ENCODE measurements at regions not wholly inside any gene's neighbourhood (a gene's known extent, or its start where the extent isn't known, plus 50 kb on each side); places are given as distances from the start of the nearest gene placed in this dataset.

- TF ChIP-seq CTCF (conservative IDR thresholded peaks at IDR 0.05; ENCODE audit: low read depth, low read length): no peak
- no peak for DNase-seq (ENCODE audit: low read depth)
- H3K4me3 ChIP-seq (ENCODE audit: low read depth, low read length): no peak overlapping the region
These were observed 352.6 kb upstream of the NEGR1 start for GRCh38 chr1:72634946-72635345.

DNA sequence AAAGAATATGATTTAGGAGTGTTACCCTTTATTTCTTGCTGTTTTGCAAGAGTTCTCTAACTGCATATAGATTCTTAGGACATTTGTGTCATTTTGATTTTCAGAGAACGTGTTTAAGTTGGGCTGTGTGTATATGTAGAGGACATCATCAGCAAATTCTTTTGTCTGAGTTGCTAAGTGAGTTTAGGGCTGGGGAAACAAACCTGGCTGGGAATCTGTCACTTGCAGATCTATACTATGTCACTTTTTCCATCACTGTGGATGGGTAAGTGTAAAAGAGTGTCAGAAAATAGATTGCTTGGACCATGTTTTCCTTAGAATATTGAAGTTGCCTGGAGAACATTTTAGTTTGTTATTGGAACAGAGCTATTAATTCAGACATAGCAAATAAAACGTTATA lies 349.1 kb upstream of the NEGR1 start:
- no peak for TF ChIP-seq CTCF (conservative IDR thresholded peaks at IDR 0.05; ENCODE audit: low read depth, low read length)
- no peak overlapping the region for H3K4me3 ChIP-seq (ENCODE audit: low read depth, low read length)
- DNase-seq (ENCODE audit: low read depth): no peak

- DNase-seq (ENCODE audit: low read depth): peak; percentile 43
- H3K4me3 ChIP-seq (ENCODE audit: low read depth, low read length): no peak overlapping the region
- TF ChIP-seq CTCF (conservative IDR thresholded peaks at IDR 0.05; ENCODE audit: low read depth, low read length): peak; percentile 51
These were observed 341.0 kb upstream of the NEGR1 start for GRCh38 chr1:72623299-72623708.

DNA sequence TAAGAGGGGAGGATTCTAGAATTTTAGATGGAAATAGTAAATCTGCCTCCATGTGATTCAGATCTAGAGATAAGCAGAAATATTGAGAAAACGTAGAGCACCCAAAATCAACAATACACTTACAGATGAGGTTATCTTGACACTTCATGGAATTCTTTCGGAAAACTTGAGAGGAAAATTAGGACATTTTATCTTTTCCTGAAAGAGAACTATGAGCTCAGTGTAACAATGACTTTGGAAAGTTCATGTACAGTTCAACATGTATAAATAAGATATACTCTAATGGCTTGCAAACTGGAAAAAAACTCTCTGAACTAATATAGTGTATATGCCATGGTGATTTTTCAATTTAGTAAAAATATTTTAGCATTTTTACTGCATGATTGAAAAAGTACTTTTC lies 338.1 kb upstream of the NEGR1 start:
- H3K4me3 ChIP-seq (ENCODE audit: low read depth, low read length): no peak overlapping the region
- no peak for TF ChIP-seq CTCF (conservative IDR thresholded peaks at IDR 0.05; ENCODE audit: low read depth, low read length)
- DNase-seq (ENCODE audit: low read depth): no peak

- no peak for DNase-seq (ENCODE audit: low read depth)
- H3K4me3 ChIP-seq (ENCODE audit: low read depth, low read length): no peak overlapping the region
- no peak for TF ChIP-seq CTCF (conservative IDR thresholded peaks at IDR 0.05; ENCODE audit: low read depth, low read length)
These were observed 324.0 kb upstream of the NEGR1 start for GRCh38 chr1:72606216-72606810.

- DNase-seq (ENCODE audit: low read depth): peak; percentile 0
- H3K4me3 ChIP-seq (ENCODE audit: low read depth, low read length): no peak overlapping the region
- TF ChIP-seq CTCF (conservative IDR thresholded peaks at IDR 0.05; ENCODE audit: low read depth, low read length): no peak
These were observed 318.8 kb upstream of the NEGR1 start for GRCh38 chr1:72601035-72601674.
